BLaER1 (cell line): ENCODE measurements at regions not wholly inside any gene's neighbourhood (a gene's known extent, or its start where the extent isn't known, plus 50 kb on each side); places are given as distances from the start of the nearest gene placed in this dataset.

Experiments used
- H3K27ac ChIP-seq: shearing (Covaris generic); formaldehyde crosslinking; 2 replicates; pipeline ENCODE4 v1.8.1; 2022
- H3K27me3 ChIP-seq: shearing (Covaris generic); formaldehyde crosslinking; 2 replicates; pipeline ENCODE4 v1.8.1; 2022
- H3K36me3 ChIP-seq: shearing (Covaris generic); formaldehyde crosslinking; 2 replicates; pipeline ENCODE4 v1.8.1; 2022
- H3K4me1 ChIP-seq: shearing (Covaris generic); formaldehyde crosslinking; 2 replicates; pipeline ENCODE4 v1.8.1; 2022
- H3K4me2 ChIP-seq: shearing (Covaris generic); formaldehyde crosslinking; 2 replicates; pipeline ENCODE4 v1.8.1; 2022
- H3K4me3 ChIP-seq: shearing (Covaris generic); formaldehyde crosslinking; 2 replicates; pipeline ENCODE4 v1.8.1; 2022
- H3K9ac ChIP-seq: shearing (Covaris generic); formaldehyde crosslinking; 2 replicates; pipeline ENCODE4 v1.8.1; 2022
- H3K9me3 ChIP-seq: shearing (Covaris generic); formaldehyde crosslinking; 2 replicates; pipeline ENCODE4 v1.8.1; 2022
- H4K20me1 ChIP-seq: shearing (Covaris generic); formaldehyde crosslinking; 2 replicates; pipeline ENCODE4 v1.8.1; 2022
- Cebpa-rat ChIP-seq: shearing (Covaris generic); IDR thresholded peaks from 2 replicates; pipeline ENCODE4 v1.8.1; 2022

- Histone ChIP-seq H4K20me1 (no peaks in the 10 kb centered on the region), H3K36me3 (no peaks in the 10 kb centered on the region), H3K4me2 (no peak overlapping the region), H3K4me3 (no peak overlapping the region), H3K27me3 (no peaks in the 10 kb centered on the region), H3K4me1 (no peaks in the 10 kb centered on the region), H3K9me3 (no peaks in the 10 kb centered on the region; the same call in 1 of the 2 replicates), H3K27ac (no peak overlapping the region), H3K9ac (no peak overlapping the region)
- TF ChIP-seq Cebpa-rat, result no peak
Observed at GRCh38 chr6:169881976-169882375, 130.6 kb downstream of the ERMARD start.

GRCh38 chr6:169881398-169881797 is 130.0 kb downstream of the ERMARD start:
- no peak for TF ChIP-seq Cebpa-rat
- H3K4me2 ChIP-seq, result no peak overlapping the region
- no peaks in the 10 kb centered on the region for H4K20me1 ChIP-seq

GRCh38 chr6:169880516-169880915 is 129.1 kb downstream of the ERMARD start:
- H3K27me3 ChIP-seq, result no peaks in the 10 kb centered on the region
- no peaks in the 10 kb centered on the region for H4K20me1 ChIP-seq
- no peak for TF ChIP-seq Cebpa-rat
- peaks cover 7% of the 10 kb centered on the region for H3K9me3 ChIP-seq
- no peak overlapping the region for H3K4me2 ChIP-seq
- H3K4me3 ChIP-seq, result no peak overlapping the region
- H3K9ac ChIP-seq, result no peak overlapping the region
- no peak overlapping the region for H3K27ac ChIP-seq
- H3K36me3 ChIP-seq, result no peaks in the 10 kb centered on the region
- no peaks in the 10 kb centered on the region for H3K4me1 ChIP-seq

More at GRCh38 chr6:169881398-169881797, 130.0 kb downstream of the ERMARD start:
- H3K9ac ChIP-seq, result no peak overlapping the region
- H3K9me3 ChIP-seq, result peaks cover 1% of the 10 kb centered on the region; the same call in 1 of the 2 replicates
- no peaks in the 10 kb centered on the region for H3K4me1 ChIP-seq
- H3K4me3 ChIP-seq, result no peak overlapping the region
- no peak overlapping the region for H3K27ac ChIP-seq
- H3K27me3 ChIP-seq, result no peaks in the 10 kb centered on the region
- no peaks in the 10 kb centered on the region for H3K36me3 ChIP-seq

GRCh38 chr6:169869301-169869700 is 117.9 kb downstream of the ERMARD start:
- Histone ChIP-seq H3K4me1 (peaks cover 54% of the 10 kb centered on the region), H4K20me1 (no peaks in the 10 kb centered on the region), H3K27ac (no peak overlapping the region; the same call in 1 of the 2 replicates), H3K4me3 (no peak overlapping the region), H3K36me3 (no peaks in the 10 kb centered on the region), H3K9ac (no peak overlapping the region), H3K9me3 (peaks cover 32% of the 10 kb centered on the region), H3K4me2 (peak overlapping the region; percentile 88), H3K27me3 (no peaks in the 10 kb centered on the region)
- no peak for TF ChIP-seq Cebpa-rat

GRCh38 chr6:169868458-169868857 is 117.0 kb downstream of the ERMARD start:
- peak overlapping the region; percentile 88 for H3K4me2 ChIP-seq
- H3K9me3 ChIP-seq, result peaks cover 32% of the 10 kb centered on the region
- peak overlapping the region; percentile 89 for H3K27ac ChIP-seq
- no peaks in the 10 kb centered on the region for H4K20me1 ChIP-seq
- no peak overlapping the region for H3K4me3 ChIP-seq
- no peak for TF ChIP-seq Cebpa-rat
- peak overlapping the region; percentile 72 for H3K9ac ChIP-seq
- H3K36me3 ChIP-seq, result no peaks in the 10 kb centered on the region
- no peaks in the 10 kb centered on the region for H3K27me3 ChIP-seq
- H3K4me1 ChIP-seq, result peaks cover 62% of the 10 kb centered on the region

- H3K4me1 ChIP-seq, result peaks cover 69% of the 10 kb centered on the region
- H3K9ac ChIP-seq, result peak overlapping the region; percentile 72
- H4K20me1 ChIP-seq, result no peaks in the 10 kb centered on the region
- H3K36me3 ChIP-seq, result no peaks in the 10 kb centered on the region
- H3K4me2 ChIP-seq, result peak overlapping the region; percentile 88
- no peak overlapping the region for H3K4me3 ChIP-seq
- H3K27me3 ChIP-seq, result no peaks in the 10 kb centered on the region
- H3K9me3 ChIP-seq, result peaks cover 32% of the 10 kb centered on the region
- peak overlapping the region; percentile 89 for H3K27ac ChIP-seq
- TF ChIP-seq Cebpa-rat, result no peak
Observed at GRCh38 chr6:169867751-169868191, 116.3 kb downstream of the ERMARD start.

- Histone ChIP-seq H3K27me3 (no peaks in the 10 kb centered on the region), H3K9me3 (peaks cover 28% of the 10 kb centered on the region), H3K27ac (peak overlapping the region; percentile 89), H3K9ac (no peak overlapping the region), H3K36me3 (no peaks in the 10 kb centered on the region), H3K4me1 (peaks cover 78% of the 10 kb centered on the region), H4K20me1 (no peaks in the 10 kb centered on the region), H3K4me3 (no peak overlapping the region), H3K4me2 (peak overlapping the region; percentile 88)
- no peak for TF ChIP-seq Cebpa-rat
Observed at GRCh38 chr6:169866668-169867521, 115.5 kb downstream of the ERMARD start.

- Histone ChIP-seq H3K4me2 (peak overlapping the region; percentile 88), H3K4me3 (no peak overlapping the region), H4K20me1 (no peaks in the 10 kb centered on the region), H3K27ac (peak overlapping the region; percentile 89), H3K9me3 (peaks cover 28% of the 10 kb centered on the region), H3K4me1 (peaks cover 85% of the 10 kb centered on the region), H3K36me3 (no peaks in the 10 kb centered on the region), H3K27me3 (no peaks in the 10 kb centered on the region), H3K9ac (peak overlapping the region; percentile 61)
- TF ChIP-seq Cebpa-rat, result no peak
Observed at GRCh38 chr6:169866140-169866534, 114.7 kb downstream of the ERMARD start.

- peak overlapping the region; percentile 89 for H3K27ac ChIP-seq
- peak overlapping the region; percentile 61 for H3K9ac ChIP-seq
- peaks cover 91% of the 10 kb centered on the region for H3K4me1 ChIP-seq
- H3K9me3 ChIP-seq, result peaks cover 22% of the 10 kb centered on the region
- no peaks in the 10 kb centered on the region for H3K27me3 ChIP-seq
- H3K4me2 ChIP-seq, result peak overlapping the region; percentile 88
- H3K36me3 ChIP-seq, result no peaks in the 10 kb centered on the region
- no peak overlapping the region; the same call in 1 of the 2 replicates for H3K4me3 ChIP-seq
- no peaks in the 10 kb centered on the region for H4K20me1 ChIP-seq
- no peak for TF ChIP-seq Cebpa-rat
Observed at GRCh38 chr6:169865346-169866139, 114.1 kb downstream of the ERMARD start.
